ENCODE measurements at regions not wholly inside any gene's neighbourhood (a gene's known extent, or its start where the extent isn't known, plus 50 kb on each side); places are given as distances from the start of the nearest gene placed in this dataset.

DNA sequence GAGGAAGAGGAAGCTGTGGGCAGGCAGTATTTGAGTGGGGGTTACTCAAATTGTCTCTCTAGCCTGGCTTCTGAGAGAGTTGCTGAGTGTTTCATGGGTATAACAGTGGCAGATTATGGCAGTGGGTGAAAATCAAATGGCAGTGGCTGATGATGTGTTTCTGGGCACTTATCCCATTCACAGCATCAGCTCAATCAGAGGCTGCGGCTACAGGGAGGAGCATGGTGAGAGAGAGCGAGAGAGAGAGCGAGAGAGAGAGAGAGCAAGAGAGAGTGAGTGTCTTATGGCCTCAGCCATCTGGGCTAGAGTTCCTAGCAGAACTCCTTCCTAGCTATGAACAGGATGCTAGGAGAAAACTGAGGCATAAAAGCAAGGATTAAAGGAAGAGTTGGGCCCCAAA is 178.9 kb downstream of the OLFM4 start:
- DNase-seq: no peak

- no peak for DNase-seq
Measured at GRCh38 chr13:53214433-53214832, 185.8 kb downstream of the OLFM4 start.

DNA sequence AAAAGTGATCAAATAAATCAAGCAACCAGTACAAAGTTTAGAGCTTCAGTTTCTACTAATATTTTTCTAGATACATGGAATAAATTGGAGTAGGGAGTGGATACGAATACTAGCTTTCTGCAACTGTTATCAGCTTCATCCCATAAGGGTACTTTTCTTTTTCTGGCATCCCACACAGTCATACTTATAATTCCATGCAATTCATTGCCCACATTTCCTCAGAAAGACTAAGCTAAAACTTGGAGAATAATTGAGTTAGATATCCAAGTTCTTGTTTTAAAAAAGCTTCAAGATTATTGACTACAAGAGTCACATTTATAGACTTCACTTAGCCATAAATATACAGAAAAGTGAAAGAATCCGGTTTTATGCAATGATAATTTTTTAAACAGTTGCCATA is 186.9 kb downstream of the OLFM4 start:
- no peak for DNase-seq

DNA sequence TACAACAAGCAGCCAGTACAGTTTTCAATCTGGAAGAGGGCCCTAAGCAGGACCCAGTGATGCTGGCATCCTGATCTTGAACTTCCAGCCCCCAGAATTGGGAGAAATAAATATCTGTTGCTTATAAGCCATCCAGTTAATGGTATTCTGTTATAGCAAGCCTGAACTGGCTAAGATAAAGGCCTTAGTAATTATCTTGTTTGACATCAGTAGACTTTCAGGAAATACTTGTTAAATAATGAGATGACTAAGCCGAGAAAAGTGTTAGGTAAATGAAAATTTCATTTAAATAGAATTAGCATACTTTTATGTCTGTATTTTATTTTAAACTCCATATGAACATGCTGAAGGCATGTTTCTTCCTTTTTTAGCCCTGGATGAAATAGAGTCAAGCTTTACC is 188.2 kb downstream of the OLFM4 start:
- no peak for DNase-seq

DNA sequence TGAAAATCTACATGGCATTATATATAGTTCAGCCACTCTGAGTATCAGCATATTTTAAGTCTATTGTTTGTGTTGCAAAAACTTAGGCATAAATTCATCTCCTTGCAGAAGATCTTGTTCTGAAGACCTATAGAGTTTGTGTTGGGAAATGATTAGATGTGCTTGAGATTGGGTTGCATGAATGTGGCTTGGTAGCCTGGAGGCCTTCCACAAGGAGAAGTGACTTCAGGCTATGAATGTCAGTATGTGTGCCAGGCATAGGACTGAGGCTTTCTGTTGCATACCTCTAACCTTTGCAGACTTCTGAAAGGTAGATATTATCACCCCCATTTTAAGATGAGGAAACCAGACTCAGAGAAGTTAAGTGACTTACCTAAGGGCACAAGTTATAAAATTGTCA is 188.6 kb downstream of the OLFM4 start:
- DNase-seq: no peak

DNA sequence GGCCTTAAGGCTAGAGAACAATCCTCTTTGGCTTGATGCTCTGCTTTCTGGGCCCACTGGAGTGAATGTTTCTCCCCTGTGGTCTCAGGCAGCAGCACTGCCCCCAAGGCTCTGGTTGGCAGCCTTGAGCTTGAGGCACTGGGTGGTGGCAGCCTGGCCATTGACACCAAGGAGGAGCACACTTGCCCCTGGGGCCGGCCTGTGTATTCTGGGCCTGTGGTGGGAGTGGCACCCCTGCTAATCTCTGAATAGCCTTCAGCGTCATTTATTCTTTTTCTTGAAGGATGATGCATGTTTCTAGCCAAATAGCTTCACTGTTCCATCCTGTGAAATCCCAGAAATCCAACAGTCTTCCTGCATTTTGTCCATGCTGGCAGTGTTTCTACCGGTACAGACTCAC is 191.4 kb downstream of the OLFM4 start:
- DNase-seq: no peak

DNA sequence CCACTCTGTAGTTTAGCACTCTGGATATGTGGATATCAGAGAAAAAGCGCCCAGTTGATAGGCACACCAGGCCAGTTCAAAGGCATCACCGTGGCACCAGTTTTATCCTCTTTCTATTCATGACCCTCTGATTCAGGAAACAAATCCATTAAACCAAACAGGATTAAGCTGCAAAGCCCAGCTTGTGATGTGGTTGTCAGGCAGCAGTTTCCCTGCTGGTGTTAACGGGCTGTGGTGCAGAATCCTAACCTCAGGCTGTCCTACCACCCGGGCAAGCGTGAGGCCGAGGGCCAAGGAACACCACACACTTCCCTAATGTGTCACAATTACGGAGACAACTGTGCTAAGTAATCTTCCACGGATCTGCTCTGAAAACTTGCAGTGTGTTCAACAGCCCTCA is 209.1 kb downstream of the OLFM4 start:
- no peak for DNase-seq

DNA sequence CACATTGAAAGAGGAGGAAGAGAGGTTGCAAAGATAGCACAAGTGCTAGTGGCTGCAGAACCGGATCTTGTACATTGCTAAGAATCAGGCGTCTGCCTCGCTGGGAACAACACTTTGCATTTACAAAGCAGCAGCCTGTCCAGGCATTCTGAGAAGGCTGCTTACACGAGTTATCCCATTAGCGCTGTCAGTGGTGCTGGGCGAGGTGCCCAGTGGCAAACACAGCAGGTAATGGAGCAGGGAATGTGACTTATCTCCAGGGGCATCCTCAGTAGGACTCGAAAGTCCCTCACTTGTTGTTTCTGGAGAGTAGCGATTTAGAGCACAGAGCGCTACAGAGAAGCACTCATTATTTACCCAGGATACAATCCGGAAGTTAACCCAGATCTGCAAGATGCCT is 209.6 kb downstream of the OLFM4 start:
- DNase-seq: no peak

GRCh38 chr13:53240401-53241025 is 211.9 kb downstream of the OLFM4 start:
- no peak for DNase-seq

- no peak for DNase-seq
Measured at GRCh38 chr13:53241891-53242348, 213.3 kb downstream of the OLFM4 start.

GRCh38 chr13:53249236-53249635 is 220.6 kb downstream of the OLFM4 start:
- no peak for DNase-seq

GRCh38 chr13:53250272-53250875 is 221.8 kb downstream of the OLFM4 start:
- peak; percentile 42 for DNase-seq

DNA sequence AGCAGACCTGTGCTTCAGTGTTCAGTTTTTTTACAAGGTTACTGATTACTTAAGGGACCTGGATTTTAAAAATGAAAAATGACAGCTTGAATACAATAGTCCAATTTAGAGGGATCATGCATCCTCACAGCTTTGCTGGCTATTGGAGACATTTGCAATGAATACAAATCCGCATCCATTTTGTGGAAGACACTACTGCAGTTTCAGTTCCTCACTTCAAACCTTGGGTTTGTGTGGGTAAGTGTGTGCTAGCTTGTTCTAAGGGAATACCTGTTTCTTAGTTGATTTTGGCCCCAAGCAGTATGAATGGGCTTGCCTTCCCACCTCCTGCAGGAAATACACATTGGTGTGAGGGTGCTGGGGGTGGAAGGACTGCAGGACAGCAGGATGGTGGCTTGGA is 222.4 kb downstream of the OLFM4 start:
- DNase-seq: no peak

GRCh38 chr13:53254500-53254899 is 225.9 kb downstream of the OLFM4 start:
- no peak for DNase-seq

- DNase-seq: no peak
Measured at GRCh38 chr13:53255795-53256194, 227.2 kb downstream of the OLFM4 start.

DNA sequence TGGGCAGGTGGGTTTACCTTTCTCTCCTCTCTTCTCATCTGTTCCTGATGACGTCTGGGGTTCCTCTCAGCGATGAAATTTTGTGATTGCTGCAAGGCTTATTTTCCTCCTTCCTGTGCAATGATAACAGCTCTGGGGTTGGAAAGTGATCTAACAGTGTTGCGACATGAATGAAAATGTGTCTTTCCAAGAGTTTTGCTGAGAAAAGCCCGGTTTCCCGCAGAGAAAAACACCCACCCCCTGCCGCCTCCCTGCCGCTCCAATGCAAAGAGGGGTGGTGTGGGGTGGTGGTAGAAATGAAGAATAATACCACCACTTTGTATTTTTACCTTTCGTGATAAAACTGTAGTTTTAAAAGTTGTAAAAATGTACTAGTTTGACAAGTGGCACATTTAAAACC is 232.0 kb downstream of the OLFM4 start:
- no peak for DNase-seq

DNA sequence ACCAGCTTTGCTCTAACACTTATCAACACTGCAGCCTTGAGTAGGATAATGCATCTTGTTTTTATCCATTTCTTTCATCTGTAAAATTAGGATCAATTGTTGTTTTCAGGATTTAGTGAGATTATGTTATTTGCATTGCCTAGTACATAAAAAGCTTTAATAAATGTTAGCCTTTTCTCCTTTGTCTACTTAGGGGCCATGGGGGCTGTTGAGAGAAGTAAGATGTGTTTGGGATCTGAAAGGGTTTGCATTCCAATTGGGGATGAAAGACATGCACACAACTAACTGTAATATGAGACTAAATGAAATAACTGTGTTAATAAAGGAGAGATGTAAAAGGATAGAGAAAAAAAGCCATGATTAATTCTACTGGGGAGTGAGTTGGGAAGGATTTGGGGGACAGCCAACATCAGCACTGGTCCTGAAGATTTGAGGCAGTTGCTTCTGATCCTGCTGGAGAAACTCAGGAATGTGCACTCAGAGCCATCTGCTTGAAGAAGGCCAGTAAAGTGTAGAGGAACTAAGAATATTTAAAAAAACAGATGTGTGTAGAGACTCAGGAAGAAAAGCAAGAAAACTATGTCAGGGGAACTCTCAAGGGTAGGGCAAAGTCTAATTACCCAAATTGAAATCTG is 236.3 kb downstream of the OLFM4 start:
- DNase-seq: no peak

GRCh38 chr13:53266757-53267156 is 238.1 kb downstream of the OLFM4 start:
- DNase-seq: no peak

DNA sequence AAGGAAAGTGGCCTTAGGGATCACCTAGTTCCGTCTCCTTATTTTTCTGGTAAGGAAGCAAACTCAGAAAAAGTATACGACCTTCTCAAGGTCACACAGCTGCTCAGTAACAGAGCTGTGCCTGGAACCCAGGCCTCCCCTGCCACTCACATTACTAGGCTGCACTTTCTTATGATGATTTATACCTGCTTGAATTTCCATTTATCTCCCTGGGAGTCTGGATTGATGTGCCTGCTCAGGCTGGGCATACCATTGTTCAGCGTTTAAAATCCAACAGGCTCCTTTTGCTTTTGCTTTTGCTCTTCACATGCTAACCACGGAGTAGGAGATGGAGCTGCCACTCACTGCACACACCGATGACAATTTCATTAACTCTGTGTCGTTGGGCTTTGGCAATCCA is 241.0 kb downstream of the OLFM4 start:
- no peak for DNase-seq

- DNase-seq: no peak
Measured at GRCh38 chr13:53272873-53273272, 244.3 kb downstream of the OLFM4 start.

DNA sequence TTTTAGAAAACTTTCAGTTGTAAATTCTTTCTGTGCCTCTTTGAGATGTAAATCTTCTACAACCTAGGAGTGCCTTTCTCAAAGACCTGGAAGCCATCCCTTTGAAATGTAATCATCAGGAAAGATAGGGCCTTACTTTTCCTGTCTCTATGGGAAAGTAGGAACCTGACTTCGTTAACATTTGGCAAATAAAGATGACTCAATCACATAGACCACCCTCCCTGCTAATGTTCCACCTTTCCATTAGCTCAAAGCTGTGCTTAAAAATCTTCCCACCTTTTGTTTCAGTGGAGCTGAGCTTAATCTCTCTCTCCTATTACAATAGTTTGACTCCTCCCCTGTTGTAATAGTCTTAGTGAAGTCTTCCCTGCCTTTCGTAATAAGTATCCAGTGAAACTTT is 247.7 kb downstream of the OLFM4 start:
- no peak for DNase-seq

- DNase-seq: no peak
Measured at GRCh38 chr13:53281677-53282076, 253.1 kb downstream of the OLFM4 start.

GRCh38 chr13:53285896-53286430 is 257.4 kb downstream of the OLFM4 start:
- DNase-seq: no peak

- DNase-seq: no peak
Measured at GRCh38 chr13:53298396-53298795, 269.8 kb downstream of the OLFM4 start.
